ENCODE measurements at regions not wholly inside any gene's neighbourhood (a gene's known extent, or its start where the extent isn't known, plus 50 kb on each side); places are given as distances from the start of the nearest gene placed in this dataset.

DNA sequence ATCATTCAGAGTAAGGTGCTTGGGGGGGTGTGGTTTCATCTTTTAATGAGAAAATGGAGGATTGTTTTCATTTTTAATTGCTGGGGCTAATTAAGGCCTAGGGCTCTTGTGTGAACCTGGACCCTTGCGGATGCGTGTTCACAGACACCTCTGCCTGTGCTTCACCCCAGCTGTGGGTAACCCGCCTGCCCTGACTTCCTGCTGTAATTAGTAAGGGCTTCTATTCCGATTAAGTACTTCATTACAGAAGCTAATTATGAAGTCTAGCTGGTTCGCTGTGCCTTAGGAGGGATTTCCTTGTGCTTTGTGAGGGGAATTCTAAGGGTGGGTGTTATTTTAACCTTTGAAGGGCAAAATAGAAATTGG is 215.3 kb downstream of the PMP22 start:
- Histone ChIP-seq H3K9ac (ENCODE audit: low read length) (no peak overlapping the region), H3K27me3 (ENCODE audit: low read length) (no peaks in the 10 kb centered on the region), H3K27ac (ENCODE audit: low read length) (no peak overlapping the region), H3K9me2 (replicated peaks; ENCODE audit: insufficient read depth, low read length) (no peaks in the 10 kb centered on the region), H3K4me2 (ENCODE audit: low read depth, low read length, poor library complexity, severe bottlenecking) (no peak overlapping the region), H4K20me1 (ENCODE audit: insufficient read depth, low read depth, low read length) (no peaks in the 10 kb centered on the region), H3K36me3 (ENCODE audit: insufficient read depth, low read length) (no peaks in the 10 kb centered on the region), H3K79me2 (ENCODE audit: low read length) (no peaks in the 10 kb centered on the region), H3K4me1 (ENCODE audit: low read length) (no peaks in the 10 kb centered on the region), H2AFZ (ENCODE audit: low read length) (no peak overlapping the region), H3K9me3 (ENCODE audit: low read length) (no peaks in the 10 kb centered on the region), H3K4me3 (ENCODE audit: low read length) (no peak overlapping the region)
- no peak for DNase-seq

DNA sequence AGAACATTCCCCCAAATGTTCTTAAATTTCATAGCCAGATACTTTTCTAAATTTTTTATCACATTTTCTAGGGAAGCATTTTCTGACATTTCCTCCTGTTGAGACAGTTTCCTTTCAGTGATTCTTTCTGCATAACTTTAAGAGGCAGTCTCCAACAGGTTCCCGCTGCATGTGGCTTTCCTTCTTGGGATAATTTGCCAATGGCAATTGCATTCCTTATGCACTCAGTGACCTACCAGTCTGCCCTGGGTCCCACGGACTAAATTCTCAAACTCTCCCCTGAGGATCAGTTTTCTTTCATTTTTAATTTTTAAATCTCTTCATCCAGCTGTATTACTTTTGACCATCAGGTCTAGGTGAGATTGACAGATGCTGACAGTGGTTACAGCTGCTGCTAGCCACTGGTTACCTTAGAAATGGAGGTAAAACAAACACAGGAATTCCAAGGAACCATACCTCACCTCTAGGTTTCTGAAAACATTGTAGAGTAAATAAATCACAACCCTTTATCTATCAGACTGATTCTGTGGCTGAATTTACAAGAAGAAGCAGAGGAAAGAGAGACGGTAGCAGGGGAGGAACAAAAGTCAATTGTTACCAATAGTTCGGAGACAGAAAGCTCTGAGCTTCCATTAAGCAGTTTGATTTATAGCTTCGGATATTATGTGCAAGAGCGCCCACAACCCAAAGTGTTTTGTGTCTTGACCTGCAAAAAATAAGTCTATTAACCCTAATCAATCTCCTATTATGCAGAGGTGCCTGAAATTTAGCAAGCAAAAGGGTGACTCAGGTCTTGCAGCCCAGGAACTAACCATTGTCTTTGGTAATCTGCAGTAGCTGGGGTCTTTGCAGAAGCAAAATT is 216.0 kb downstream of the PMP22 start:
- H3K27me3 ChIP-seq (ENCODE audit: low read length), result no peaks in the 10 kb centered on the region
- DNase-seq, result no peak
- no peaks in the 10 kb centered on the region for H3K9me3 ChIP-seq (ENCODE audit: low read length)
- H4K20me1 ChIP-seq (ENCODE audit: insufficient read depth, low read depth, low read length), result no peaks in the 10 kb centered on the region
- H2AFZ ChIP-seq (ENCODE audit: low read length), result no peak overlapping the region
- H3K4me3 ChIP-seq (ENCODE audit: low read length), result no peak overlapping the region
- no peaks in the 10 kb centered on the region for H3K79me2 ChIP-seq (ENCODE audit: low read length)
- H3K9ac ChIP-seq (ENCODE audit: low read length), result no peak overlapping the region
- no peaks in the 10 kb centered on the region for H3K4me1 ChIP-seq (ENCODE audit: low read length)
- no peak overlapping the region for H3K27ac ChIP-seq (ENCODE audit: low read length)
- no peak overlapping the region for H3K4me2 ChIP-seq (ENCODE audit: low read depth, low read length, poor library complexity, severe bottlenecking)
- H3K9me2 ChIP-seq (replicated peaks; ENCODE audit: insufficient read depth, low read length), result no peaks in the 10 kb centered on the region
- no peaks in the 10 kb centered on the region for H3K36me3 ChIP-seq (ENCODE audit: insufficient read depth, low read length)

DNA sequence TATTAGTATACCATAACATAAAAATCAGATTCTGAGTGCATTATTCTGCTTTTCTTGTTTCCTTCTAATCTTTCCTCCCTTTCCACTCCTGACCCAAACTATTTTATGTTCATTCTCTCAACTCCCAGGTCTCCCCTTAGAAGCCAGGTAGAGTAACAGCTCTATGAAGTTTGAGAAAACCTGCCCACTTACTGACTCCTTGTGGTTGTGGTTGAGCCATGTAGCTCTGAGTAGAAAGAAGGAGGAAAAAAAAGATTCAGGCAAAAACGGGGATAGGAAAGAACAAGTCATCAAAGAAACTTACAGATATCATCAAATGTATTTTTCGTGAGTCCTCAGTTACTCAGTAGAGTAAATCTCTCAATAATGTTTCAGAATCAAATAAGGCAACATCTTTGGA is 216.7 kb downstream of the PMP22 start:
- H2AFZ ChIP-seq (ENCODE audit: low read length), result no peak overlapping the region
- H3K79me2 ChIP-seq (ENCODE audit: low read length), result no peaks in the 10 kb centered on the region
- no peak overlapping the region for H3K27ac ChIP-seq (ENCODE audit: low read length)
- H4K20me1 ChIP-seq (ENCODE audit: insufficient read depth, low read depth, low read length), result no peaks in the 10 kb centered on the region
- H3K4me3 ChIP-seq (ENCODE audit: low read length), result no peak overlapping the region
- no peaks in the 10 kb centered on the region for H3K27me3 ChIP-seq (ENCODE audit: low read length)
- no peaks in the 10 kb centered on the region for H3K9me3 ChIP-seq (ENCODE audit: low read length)
- no peaks in the 10 kb centered on the region for H3K9me2 ChIP-seq (replicated peaks; ENCODE audit: insufficient read depth, low read length)
- H3K4me2 ChIP-seq (ENCODE audit: low read depth, low read length, poor library complexity, severe bottlenecking), result no peak overlapping the region
- no peaks in the 10 kb centered on the region for H3K36me3 ChIP-seq (ENCODE audit: insufficient read depth, low read length)
- no peak for DNase-seq
- H3K4me1 ChIP-seq (ENCODE audit: low read length), result no peaks in the 10 kb centered on the region
- no peak overlapping the region for H3K9ac ChIP-seq (ENCODE audit: low read length)

DNA sequence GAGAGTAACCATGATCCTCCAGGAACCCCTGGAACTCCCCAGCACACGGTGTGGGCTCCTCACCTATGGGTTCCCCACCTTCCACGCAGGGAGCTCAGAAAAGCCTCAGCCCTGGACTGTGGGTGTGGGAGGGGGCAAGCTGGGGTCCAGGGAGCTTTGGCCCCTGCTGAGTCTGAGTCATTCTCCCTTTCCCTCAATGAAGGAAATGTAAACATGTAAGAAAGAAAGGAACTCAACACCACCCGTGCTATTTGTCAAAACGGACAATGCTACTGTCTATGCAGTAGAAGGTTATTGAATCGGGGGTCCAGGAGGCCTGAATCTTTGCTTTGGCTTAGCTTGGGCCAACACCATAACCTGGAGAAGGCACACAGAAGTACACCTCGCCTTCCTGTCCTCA is 222.8 kb downstream of the PMP22 start:
- H3K9ac ChIP-seq (ENCODE audit: low read length), result no peak overlapping the region
- H3K4me3 ChIP-seq (ENCODE audit: low read length), result no peak overlapping the region
- no peaks in the 10 kb centered on the region for H4K20me1 ChIP-seq (ENCODE audit: insufficient read depth, low read depth, low read length)
- no peaks in the 10 kb centered on the region for H3K9me3 ChIP-seq (ENCODE audit: low read length)
- H3K9me2 ChIP-seq (replicated peaks; ENCODE audit: insufficient read depth, low read length), result no peaks in the 10 kb centered on the region
- no peaks in the 10 kb centered on the region for H3K36me3 ChIP-seq (ENCODE audit: insufficient read depth, low read length)
- H3K4me1 ChIP-seq (ENCODE audit: low read length), result no peaks in the 10 kb centered on the region
- no peak overlapping the region for H3K27ac ChIP-seq (ENCODE audit: low read length)
- no peaks in the 10 kb centered on the region; the same call in 1 of the 2 replicates for H3K27me3 ChIP-seq (ENCODE audit: low read length)
- DNase-seq, result no peak
- no peak overlapping the region for H2AFZ ChIP-seq (ENCODE audit: low read length)
- no peak overlapping the region for H3K4me2 ChIP-seq (ENCODE audit: low read depth, low read length, poor library complexity, severe bottlenecking)
- H3K79me2 ChIP-seq (ENCODE audit: low read length), result no peaks in the 10 kb centered on the region

DNA sequence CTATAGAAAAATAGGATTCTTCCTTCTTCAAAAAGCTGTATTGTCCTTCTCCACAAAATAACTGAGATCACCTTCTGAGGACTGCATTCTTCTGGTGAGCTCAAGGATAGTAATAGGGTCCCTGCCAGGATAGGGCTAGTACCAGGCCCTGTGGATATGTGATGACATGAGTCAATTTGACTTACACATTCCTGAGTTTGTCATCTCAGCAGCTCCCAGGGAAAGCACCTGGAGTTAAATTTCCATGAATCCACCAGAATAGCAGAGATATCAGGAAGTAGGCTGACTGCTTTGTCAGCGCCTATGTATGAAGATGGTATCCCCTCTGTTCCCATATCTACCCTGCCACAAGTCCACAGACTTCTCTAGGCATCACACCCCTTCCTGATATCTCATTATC is 225.8 kb downstream of the PMP22 start:
- no peak overlapping the region for H3K4me2 ChIP-seq (ENCODE audit: low read depth, low read length, poor library complexity, severe bottlenecking)
- no peaks in the 10 kb centered on the region for H3K36me3 ChIP-seq (ENCODE audit: insufficient read depth, low read length)
- DNase-seq, result no peak
- no peak overlapping the region for H3K9ac ChIP-seq (ENCODE audit: low read length)
- no peaks in the 10 kb centered on the region for H3K9me2 ChIP-seq (replicated peaks; ENCODE audit: insufficient read depth, low read length)
- no peak overlapping the region for H3K4me3 ChIP-seq (ENCODE audit: low read length)
- H3K27me3 ChIP-seq (ENCODE audit: low read length), result no peaks in the 10 kb centered on the region; the same call in 1 of the 2 replicates
- no peak overlapping the region for H3K27ac ChIP-seq (ENCODE audit: low read length)
- H3K4me1 ChIP-seq (ENCODE audit: low read length), result no peaks in the 10 kb centered on the region
- no peak overlapping the region for H2AFZ ChIP-seq (ENCODE audit: low read length)
- no peaks in the 10 kb centered on the region for H4K20me1 ChIP-seq (ENCODE audit: insufficient read depth, low read depth, low read length)
- H3K9me3 ChIP-seq (ENCODE audit: low read length), result no peaks in the 10 kb centered on the region
- no peaks in the 10 kb centered on the region for H3K79me2 ChIP-seq (ENCODE audit: low read length)

DNA sequence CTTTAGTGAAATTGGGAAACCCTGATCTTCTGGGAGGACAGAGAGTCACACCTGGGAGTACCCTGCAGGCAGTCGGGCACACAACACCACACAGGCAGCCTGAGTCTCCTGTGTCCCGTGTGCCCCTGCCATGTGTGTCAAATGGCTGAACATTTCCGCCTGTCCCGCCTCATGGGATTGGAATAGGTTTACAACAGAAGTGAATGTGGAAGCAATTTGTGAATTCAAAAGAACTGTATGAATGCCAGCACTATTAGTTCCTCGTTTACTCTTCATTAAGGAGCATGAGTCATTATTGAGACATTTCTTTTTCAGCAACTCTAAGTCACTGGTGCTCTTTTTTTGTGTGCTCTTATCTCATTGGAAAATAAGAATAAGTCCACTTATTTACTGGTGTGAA is 226.5 kb downstream of the PMP22 start:
- no peak overlapping the region for H3K27ac ChIP-seq (ENCODE audit: low read length)
- H4K20me1 ChIP-seq (ENCODE audit: insufficient read depth, low read depth, low read length), result no peaks in the 10 kb centered on the region
- H3K4me1 ChIP-seq (ENCODE audit: low read length), result no peaks in the 10 kb centered on the region
- no peaks in the 10 kb centered on the region for H3K36me3 ChIP-seq (ENCODE audit: insufficient read depth, low read length)
- no peak overlapping the region for H3K9ac ChIP-seq (ENCODE audit: low read length)
- no peaks in the 10 kb centered on the region for H3K9me3 ChIP-seq (ENCODE audit: low read length)
- no peak overlapping the region for H3K4me2 ChIP-seq (ENCODE audit: low read depth, low read length, poor library complexity, severe bottlenecking)
- no peak overlapping the region for H2AFZ ChIP-seq (ENCODE audit: low read length)
- H3K9me2 ChIP-seq (replicated peaks; ENCODE audit: insufficient read depth, low read length), result no peaks in the 10 kb centered on the region
- H3K27me3 ChIP-seq (ENCODE audit: low read length), result no peaks in the 10 kb centered on the region; the same call in 1 of the 2 replicates
- no peak for DNase-seq
- H3K4me3 ChIP-seq (ENCODE audit: low read length), result no peak overlapping the region
- no peaks in the 10 kb centered on the region for H3K79me2 ChIP-seq (ENCODE audit: low read length)

DNA sequence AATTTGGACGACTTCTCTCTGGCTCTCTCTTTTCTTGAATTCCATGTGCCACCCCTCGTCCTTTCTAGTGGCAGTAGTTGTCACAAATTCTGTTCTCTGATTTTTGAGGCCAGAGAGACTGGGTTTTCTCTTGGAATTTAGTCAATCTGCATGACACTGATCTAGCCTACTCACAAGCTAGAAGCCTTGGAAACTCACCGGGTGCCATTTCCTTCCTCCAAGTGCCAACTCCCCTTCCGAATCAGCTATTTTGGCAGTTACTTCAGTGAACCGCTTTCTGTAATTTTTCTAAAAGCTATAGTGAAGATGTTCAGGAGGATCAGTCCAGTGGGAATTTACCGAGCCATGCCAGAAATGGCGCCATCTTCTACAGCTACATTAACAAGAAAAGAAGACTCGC is 228.9 kb downstream of the PMP22 start:
- Histone ChIP-seq H3K4me1 (ENCODE audit: low read length) (no peaks in the 10 kb centered on the region), H2AFZ (ENCODE audit: low read length) (no peak overlapping the region), H3K27ac (ENCODE audit: low read length) (no peak overlapping the region), H3K36me3 (ENCODE audit: insufficient read depth, low read length) (no peaks in the 10 kb centered on the region), H3K4me2 (ENCODE audit: low read depth, low read length, poor library complexity, severe bottlenecking) (no peak overlapping the region), H4K20me1 (ENCODE audit: insufficient read depth, low read depth, low read length) (no peaks in the 10 kb centered on the region), H3K9me3 (ENCODE audit: low read length) (no peaks in the 10 kb centered on the region), H3K9me2 (replicated peaks; ENCODE audit: insufficient read depth, low read length) (no peaks in the 10 kb centered on the region), H3K27me3 (ENCODE audit: low read length) (no peaks in the 10 kb centered on the region; the same call in 1 of the 2 replicates), H3K4me3 (ENCODE audit: low read length) (no peak overlapping the region), H3K9ac (ENCODE audit: low read length) (no peak overlapping the region), H3K79me2 (ENCODE audit: low read length) (no peaks in the 10 kb centered on the region)
- no peak for DNase-seq

DNA sequence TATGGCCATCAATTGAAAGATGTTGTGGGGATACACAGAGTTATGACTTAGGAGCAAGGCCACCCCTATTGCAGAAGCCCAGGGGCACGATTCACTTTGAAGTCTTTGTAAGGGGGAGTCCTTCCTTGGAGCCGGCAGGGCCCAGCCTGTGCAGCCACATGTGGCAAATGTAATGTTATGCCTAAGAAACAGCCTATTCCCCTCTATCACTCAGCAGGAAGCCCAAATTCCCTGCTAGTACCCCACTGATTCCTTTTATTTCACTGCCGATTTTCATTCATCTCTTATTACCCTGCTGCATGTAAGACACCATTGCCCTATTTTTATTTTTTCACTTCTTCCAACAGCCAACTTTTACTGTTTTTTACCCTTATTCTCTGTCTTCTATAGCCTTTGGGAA is 233.2 kb downstream of the PMP22 start:
- no peaks in the 10 kb centered on the region for H4K20me1 ChIP-seq (ENCODE audit: insufficient read depth, low read depth, low read length)
- no peak for DNase-seq
- H3K27me3 ChIP-seq (ENCODE audit: low read length), result no peaks in the 10 kb centered on the region

More for the DNA sequence above, 233.2 kb downstream of the PMP22 start:
- no peak overlapping the region for H3K4me3 ChIP-seq (ENCODE audit: low read length)
- no peaks in the 10 kb centered on the region for H3K4me1 ChIP-seq (ENCODE audit: low read length)
- H2AFZ ChIP-seq (ENCODE audit: low read length), result no peak overlapping the region
- no peaks in the 10 kb centered on the region for H3K79me2 ChIP-seq (ENCODE audit: low read length)
- H3K4me2 ChIP-seq (ENCODE audit: low read depth, low read length, poor library complexity, severe bottlenecking), result no peak overlapping the region
- H3K9me3 ChIP-seq (ENCODE audit: low read length), result no peaks in the 10 kb centered on the region
- H3K36me3 ChIP-seq (ENCODE audit: insufficient read depth, low read length), result no peaks in the 10 kb centered on the region
- no peak overlapping the region for H3K27ac ChIP-seq (ENCODE audit: low read length)
- no peak overlapping the region for H3K9ac ChIP-seq (ENCODE audit: low read length)
- H3K9me2 ChIP-seq (replicated peaks; ENCODE audit: insufficient read depth, low read length), result no peaks in the 10 kb centered on the region
